Hematopoietic multipotent progenitor cell (in vitro differentiated cells): ENCODE measurements at regions not wholly inside any gene's neighbourhood (a gene's known extent, or its start where the extent isn't known, plus 50 kb on each side); places are given as distances from the start of the nearest gene placed in this dataset.

Experiments
- DNase-seq, 3 donors: peaks; one replicate each; pipeline ENCODE4 v3.0.0-alpha.2; 2011 to 2015; ENCODE audit warnings: low read depth in 2 of 3, low spot score in 2 of 3

- no peak for DNase-seq
Measured at GRCh38 chr2:118705032-118705431, 142.4 kb downstream of the EN1 start.

- DNase-seq: no peak
Measured at GRCh38 chr2:118699447-118700175, 147.8 kb downstream of the EN1 start.

- no peak for DNase-seq
Measured at GRCh38 chr2:118698564-118698963, 148.9 kb downstream of the EN1 start.

GRCh38 chr2:118697781-118698180 lies 149.7 kb downstream of the EN1 start:
- DNase-seq: no peak

- DNase-seq: no peak
Measured at GRCh38 chr2:118696786-118697465, 150.5 kb downstream of the EN1 start.

GRCh38 chr2:118693287-118693822 lies 154.1 kb downstream of the EN1 start:
- DNase-seq: no peak

GRCh38 chr2:118689874-118690273 lies 157.6 kb downstream of the EN1 start:
- DNase-seq: no peak

GRCh38 chr2:118689456-118689855 lies 158.0 kb downstream of the EN1 start:
- no peak for DNase-seq

GRCh38 chr2:118689033-118689432 lies 158.4 kb downstream of the EN1 start:
- DNase-seq: no peak

- DNase-seq: no peak
Measured at GRCh38 chr2:118687698-118688097, 159.8 kb downstream of the EN1 start.

GRCh38 chr2:118687192-118687591 lies 160.3 kb downstream of the EN1 start:
- DNase-seq: no peak

- DNase-seq: no peak
Measured at GRCh38 chr2:118686346-118686745, 161.1 kb downstream of the EN1 start.

- DNase-seq: no peak
Measured at GRCh38 chr2:118683460-118683859, 164.0 kb downstream of the EN1 start.

GRCh38 chr2:118678985-118679384 lies 168.5 kb downstream of the EN1 start:
- no peak for DNase-seq

- no peak for DNase-seq
Measured at GRCh38 chr2:118677546-118677945, 169.9 kb downstream of the EN1 start.

- no peak for DNase-seq
Measured at GRCh38 chr2:118675531-118675930, 171.9 kb downstream of the EN1 start.

- DNase-seq: no peak
Measured at GRCh38 chr2:118672571-118673158, 174.8 kb downstream of the EN1 start.

- no peak for DNase-seq
Measured at GRCh38 chr2:118671701-118672454, 175.6 kb downstream of the EN1 start.

GRCh38 chr2:118670838-118671237 lies 176.6 kb downstream of the EN1 start:
- DNase-seq: no peak

- DNase-seq: no peak
Measured at GRCh38 chr2:118670276-118670675, 177.2 kb downstream of the EN1 start.

- DNase-seq: no peak
Measured at GRCh38 chr2:118669654-118670053, 177.8 kb downstream of the EN1 start.
